ENCODE measurements at regions not wholly inside any gene's neighbourhood (a gene's known extent, or its start where the extent isn't known, plus 50 kb on each side); places are given as distances from the start of the nearest gene placed in this dataset.
"Not testable (repeated sequence)": the region's sequence is repeated elsewhere in the genome, so short reads cannot be mapped to it uniquely, and the experiment has no call there.

DNA sequence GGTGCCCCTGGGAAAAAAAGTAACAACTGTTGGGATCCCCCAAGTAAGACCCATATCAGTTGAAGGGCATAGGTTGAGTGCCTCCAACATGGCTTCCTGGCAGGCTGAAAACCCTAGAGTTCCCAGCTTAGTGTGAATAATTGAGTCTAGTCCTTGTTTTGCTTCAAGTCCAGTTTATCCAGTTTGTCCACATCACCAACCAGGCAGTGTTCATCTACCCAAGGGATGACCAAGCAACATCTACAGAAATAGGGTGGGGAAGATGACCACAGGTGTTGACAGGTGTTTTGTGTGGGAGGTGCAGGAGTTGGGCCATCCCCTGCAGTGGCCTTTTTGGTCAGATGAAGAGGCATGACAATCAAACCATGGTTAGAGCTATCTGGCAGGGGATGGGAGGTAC lies 54.3 kb upstream of the ERO1B start:
- no peaks in the 10 kb centered on the region for H3K36me3 Mint-ChIP-seq (ENCODE audit: insufficient read depth, unreplicated experiment)
- no peaks in the 10 kb centered on the region for H3K9me3 Mint-ChIP-seq (ENCODE audit: low read depth, unreplicated experiment)
- CTCF ChIA-PET = no interaction called here
- no TSS peak for BruUV-seq (replicated peaks)
- no peaks in the 10 kb centered on the region for H3K27me3 Mint-ChIP-seq (ENCODE audit: unreplicated experiment)
- no peaks in the 10 kb centered on the region for H3K4me1 Mint-ChIP-seq (ENCODE audit: low read depth, unreplicated experiment)
- no peak overlapping the region for H3K4me3 Mint-ChIP-seq (ENCODE audit: low read depth, unreplicated experiment)
- no peak overlapping the region for H3K27ac Mint-ChIP-seq (ENCODE audit: unreplicated experiment)
- TF ChIP-seq, protein P1, sequence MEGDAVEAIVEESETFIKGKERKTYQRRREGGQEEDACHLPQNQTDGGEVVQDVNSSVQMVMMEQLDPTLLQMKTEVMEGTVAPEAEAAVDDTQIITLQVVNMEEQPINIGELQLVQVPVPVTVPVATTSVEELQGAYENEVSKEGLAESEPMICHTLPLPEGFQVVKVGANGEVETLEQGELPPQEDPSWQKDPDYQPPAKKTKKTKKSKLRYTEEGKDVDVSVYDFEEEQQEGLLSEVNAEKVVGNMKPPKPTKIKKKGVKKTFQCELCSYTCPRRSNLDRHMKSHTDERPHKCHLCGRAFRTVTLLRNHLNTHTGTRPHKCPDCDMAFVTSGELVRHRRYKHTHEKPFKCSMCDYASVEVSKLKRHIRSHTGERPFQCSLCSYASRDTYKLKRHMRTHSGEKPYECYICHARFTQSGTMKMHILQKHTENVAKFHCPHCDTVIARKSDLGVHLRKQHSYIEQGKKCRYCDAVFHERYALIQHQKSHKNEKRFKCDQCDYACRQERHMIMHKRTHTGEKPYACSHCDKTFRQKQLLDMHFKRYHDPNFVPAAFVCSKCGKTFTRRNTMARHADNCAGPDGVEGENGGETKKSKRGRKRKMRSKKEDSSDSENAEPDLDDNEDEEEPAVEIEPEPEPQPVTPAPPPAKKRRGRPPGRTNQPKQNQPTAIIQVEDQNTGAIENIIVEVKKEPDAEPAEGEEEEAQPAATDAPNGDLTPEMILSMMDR (IDR thresholded peaks at IDR 0.05; ENCODE audit: unreplicated experiment) = no peak
- DNase-seq = no peak
- intact Hi-C loops (cut with micrococcal nuclease; ENCODE audit: unreplicated experiment) = no loop called here

DNA sequence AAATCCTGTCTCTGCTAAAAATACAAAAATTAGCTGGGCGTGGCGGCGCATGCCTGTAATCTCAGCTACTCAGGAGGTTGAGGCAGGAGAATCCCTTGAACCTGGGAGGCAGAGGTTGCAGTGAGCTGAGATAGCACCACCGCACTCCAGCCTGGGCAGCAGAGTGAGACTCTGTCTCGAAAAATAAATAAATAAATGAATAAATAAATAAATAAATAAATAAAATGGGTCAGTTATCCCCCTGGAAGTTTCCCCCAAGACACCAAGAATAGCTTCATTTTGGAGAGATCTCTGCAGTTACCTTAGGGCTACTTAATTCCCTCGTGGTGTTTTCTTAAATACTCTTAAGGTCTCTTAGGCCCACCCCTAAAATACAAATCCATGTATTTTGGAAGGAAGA lies 53.9 kb upstream of the ERO1B start:
- H3K4me3 Mint-ChIP-seq (ENCODE audit: low read depth, unreplicated experiment); intact Hi-C loops (cut with micrococcal nuclease; ENCODE audit: unreplicated experiment); DNase-seq; H3K27ac Mint-ChIP-seq (ENCODE audit: unreplicated experiment); BruUV-seq (replicated peaks); H3K4me1 Mint-ChIP-seq (ENCODE audit: low read depth, unreplicated experiment); H3K27me3 Mint-ChIP-seq (ENCODE audit: unreplicated experiment); CTCF ChIA-PET; H3K36me3 Mint-ChIP-seq (ENCODE audit: insufficient read depth, unreplicated experiment); H3K9me3 Mint-ChIP-seq (ENCODE audit: low read depth, unreplicated experiment): not testable (repeated sequence)

DNA sequence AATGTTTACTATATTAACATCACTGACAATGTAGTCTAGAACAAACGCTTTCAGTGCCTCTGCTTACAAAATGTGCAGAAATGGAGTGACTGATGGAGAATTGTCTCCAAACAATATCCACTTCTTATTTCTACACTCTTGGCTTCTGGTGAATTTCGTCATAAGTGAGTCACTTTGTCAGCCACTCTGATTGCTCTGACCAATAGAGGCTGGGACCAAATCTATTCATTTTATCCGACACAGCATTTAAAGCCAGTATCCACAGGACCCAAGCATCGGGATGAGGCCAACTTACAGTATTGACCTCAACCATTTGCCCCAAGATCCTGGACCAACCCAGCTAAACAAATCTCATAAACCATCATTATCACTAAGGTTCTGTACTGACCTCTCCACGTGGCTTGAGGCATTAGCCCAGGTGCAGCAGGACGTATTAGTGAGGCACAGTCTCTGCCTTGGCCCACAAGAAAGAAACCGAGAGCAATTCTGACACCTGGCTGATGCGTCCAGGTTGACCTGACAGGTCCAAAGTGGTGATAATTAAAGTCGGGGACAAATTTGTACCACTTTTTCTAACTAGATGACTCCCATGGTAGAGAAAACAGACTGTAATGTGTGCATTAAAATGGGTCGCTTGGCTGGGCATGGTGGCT lies 53.3 kb upstream of the ERO1B start:
- intact Hi-C loops (cut with micrococcal nuclease; ENCODE audit: unreplicated experiment) = no loop called here
- Mint-ChIP-seq H3K4me1 (ENCODE audit: low read depth, unreplicated experiment) (no peaks in the 10 kb centered on the region), H3K27me3 (ENCODE audit: unreplicated experiment) (no peaks in the 10 kb centered on the region), H3K36me3 (ENCODE audit: insufficient read depth, unreplicated experiment) (no peaks in the 10 kb centered on the region), H3K9me3 (ENCODE audit: low read depth, unreplicated experiment) (no peaks in the 10 kb centered on the region), H3K27ac (ENCODE audit: unreplicated experiment) (no peak overlapping the region), H3K4me3 (ENCODE audit: low read depth, unreplicated experiment) (no peak overlapping the region)
- no peak for DNase-seq
- CTCF ChIA-PET = interaction anchor here (0.6 kb wide), 1 partner anchor 217 kb away, joined by 3 read pairs; no protein-coding TSS in a partner anchor
- TF ChIP-seq, protein P1 (IDR thresholded peaks at IDR 0.05; ENCODE audit: unreplicated experiment) = no peak
- no TSS peak for BruUV-seq (replicated peaks)

DNA sequence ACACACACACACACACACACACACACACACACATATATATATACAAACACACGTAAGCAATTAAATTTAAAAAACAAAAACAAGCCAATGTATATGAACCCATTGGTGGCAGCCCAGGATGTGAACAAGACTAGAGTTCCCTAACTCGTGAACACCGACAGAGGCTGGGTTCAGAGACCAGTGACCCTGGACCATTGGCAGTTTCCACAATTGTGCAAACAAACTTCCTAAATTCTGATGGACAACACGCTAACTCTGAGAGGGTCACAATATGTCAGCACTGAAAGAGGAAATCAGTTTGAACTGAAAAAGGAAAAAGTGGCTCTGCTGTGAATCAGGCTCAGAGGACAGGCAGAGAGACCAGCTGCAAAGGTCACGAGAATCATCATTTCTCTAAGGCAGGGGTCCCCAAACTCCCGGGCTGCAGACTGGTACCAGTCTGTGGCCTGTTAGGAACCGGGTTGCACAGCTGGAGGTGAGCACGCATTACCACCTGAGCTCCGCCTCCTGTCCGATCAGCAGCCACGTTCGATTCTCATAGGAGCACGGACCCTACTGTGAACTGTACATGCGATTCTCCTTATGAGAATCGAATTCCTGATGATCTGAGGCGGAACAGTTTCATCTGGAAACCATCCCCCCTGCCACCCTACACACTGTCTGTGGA lies 50.5 kb upstream of the ERO1B start:
- Mint-ChIP-seq H3K36me3 (ENCODE audit: insufficient read depth, unreplicated experiment) (no peaks in the 10 kb centered on the region), H3K4me1 (ENCODE audit: low read depth, unreplicated experiment) (no peaks in the 10 kb centered on the region), H3K27me3 (ENCODE audit: unreplicated experiment) (no peaks in the 10 kb centered on the region), H3K4me3 (ENCODE audit: low read depth, unreplicated experiment) (no peak overlapping the region), H3K27ac (ENCODE audit: unreplicated experiment) (no peak overlapping the region), H3K9me3 (ENCODE audit: low read depth, unreplicated experiment) (no peaks in the 10 kb centered on the region)
- no peak for DNase-seq
- no TSS peak for BruUV-seq (replicated peaks)
- CTCF ChIA-PET = no interaction called here
- intact Hi-C loops (cut with micrococcal nuclease; ENCODE audit: unreplicated experiment) = no loop called here
- TF ChIP-seq, protein P1 (IDR thresholded peaks at IDR 0.05; ENCODE audit: unreplicated experiment) = no peak
